HepG2 (cell line): ENCODE measurements at regions not wholly inside any gene's neighbourhood (a gene's known extent, or its start where the extent isn't known, plus 50 kb on each side); places are given as distances from the start of the nearest gene placed in this dataset.

ENCODE experiments used
- NFIC ChIP-seq: IDR thresholded peaks from 2 replicates; pipeline ENCODE4 v1.6.1; 2012; ENCODE audit warnings: mild to moderate bottlenecking, low read length, inconsistent platforms
- TF ChIP-seq, protein P1 (sequence below): IDR thresholded peaks from 2 replicates; pipeline ENCODE4 v1.6.1; 2016; ENCODE audit warnings: mild to moderate bottlenecking, missing biosample characterization, missing genetic modification reagents

DNA sequence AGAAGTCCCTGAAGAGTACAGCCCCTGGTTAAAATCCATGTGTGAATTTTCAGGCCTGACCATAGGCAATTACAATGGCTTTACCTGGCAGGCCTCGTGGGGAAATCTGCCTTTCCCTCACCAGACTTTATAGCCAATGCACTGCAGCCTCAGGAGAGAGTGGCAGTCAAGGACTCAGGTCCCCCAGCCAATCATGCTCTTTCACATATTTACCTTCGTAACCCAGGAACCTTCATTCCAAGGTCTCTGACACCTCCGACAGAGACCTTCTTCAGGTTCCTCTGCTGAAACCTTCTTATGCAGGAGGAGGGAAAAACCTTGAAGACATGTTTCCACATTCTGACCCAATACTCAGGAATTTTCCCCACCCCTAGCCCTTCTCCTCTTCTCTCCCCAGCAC is 118.9 kb downstream of the FASLG start:
- TF ChIP-seq NFIC, result no peak
- TF ChIP-seq, protein P1, sequence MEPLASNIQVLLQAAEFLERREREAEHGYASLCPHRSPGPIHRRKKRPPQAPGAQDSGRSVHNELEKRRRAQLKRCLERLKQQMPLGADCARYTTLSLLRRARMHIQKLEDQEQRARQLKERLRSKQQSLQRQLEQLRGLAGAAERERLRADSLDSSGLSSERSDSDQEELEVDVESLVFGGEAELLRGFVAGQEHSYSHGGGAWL (CRISPR knock-in tag), result no peak
